Colon (tissue), 2 donors: ENCODE measurements at regions not wholly inside any gene's neighbourhood (a gene's known extent, or its start where the extent isn't known, plus 50 kb on each side); places are given as distances from the start of the nearest gene placed in this dataset.
"Not testable (repeated sequence)": the region's sequence is repeated elsewhere in the genome, so short reads cannot be mapped to it uniquely, and the experiment has no call there.

Source experiments
- FAIRE-seq: peaks from 2 replicates; lab custom pipeline; 2012; peaks lifted over from hg19 to GRCh38; lab: Jason Lieb, UNC
- donor health status: control.
- donor health status: control.

DNA sequence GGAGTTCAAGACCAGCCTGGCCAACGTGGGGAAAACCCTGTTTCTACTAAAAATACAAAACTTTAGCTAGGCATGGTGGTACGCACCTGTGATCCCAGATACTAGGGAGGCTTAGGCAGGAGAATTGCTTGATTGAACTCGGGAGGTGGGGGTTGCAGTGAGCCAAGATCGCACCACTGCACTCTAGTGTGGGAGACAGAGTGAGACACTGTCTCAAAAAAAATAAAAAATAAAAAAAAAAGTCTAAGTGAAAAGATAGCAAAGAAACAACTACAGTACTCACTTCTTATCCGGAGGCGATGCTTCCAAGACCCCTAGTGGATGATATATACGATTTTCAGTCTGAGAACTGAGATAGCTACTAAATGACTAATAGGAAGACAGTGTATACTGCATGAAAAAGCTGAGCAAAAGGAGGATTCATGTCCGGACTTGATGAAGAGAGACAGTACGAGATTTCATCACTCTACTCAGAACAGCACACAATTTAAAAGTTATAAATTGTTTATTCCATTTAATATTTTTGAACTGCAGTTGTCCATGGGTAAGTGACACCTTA lies 138.7 kb upstream of the GOLGA6L6 start:
- not testable (repeated sequence) for FAIRE-seq

DNA sequence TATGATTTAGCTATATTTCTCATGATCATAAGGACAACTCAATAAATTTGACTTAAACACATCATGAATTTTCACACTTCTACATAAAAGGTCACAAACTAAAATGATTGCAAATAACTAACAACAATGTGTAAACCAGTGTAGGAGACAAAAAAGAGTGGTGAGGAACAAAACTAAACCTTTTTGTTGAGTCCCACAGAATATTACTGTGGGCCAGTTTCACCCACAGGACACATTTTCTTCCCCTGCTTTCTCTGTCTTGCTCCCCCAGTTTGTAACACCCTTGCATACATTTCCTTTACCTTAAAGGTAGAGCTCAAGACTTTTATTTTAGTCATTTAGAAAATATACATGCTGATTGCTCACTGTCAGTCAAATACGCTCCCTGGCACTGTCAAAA lies 130.9 kb upstream of the GOLGA6L6 start:
- no peak for FAIRE-seq

DNA sequence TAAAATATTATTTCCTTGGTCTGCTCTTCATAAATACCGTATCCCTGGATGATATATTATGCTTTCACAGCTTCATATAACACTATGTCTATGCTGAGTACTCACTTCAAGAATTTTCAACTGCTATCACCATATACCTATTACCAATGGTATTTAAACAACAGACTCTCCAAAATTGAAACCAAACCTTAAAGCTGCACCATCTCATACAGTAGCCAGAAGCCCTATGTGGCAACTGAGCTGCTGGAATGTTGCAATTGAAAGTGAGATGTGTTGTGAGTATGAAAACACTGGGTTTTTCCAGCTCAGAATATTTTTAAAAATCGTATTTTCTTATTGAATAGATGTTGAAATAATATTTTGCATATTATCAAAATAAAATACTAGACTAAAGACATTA lies 130.1 kb upstream of the GOLGA6L6 start:
- FAIRE-seq, result no peak

DNA sequence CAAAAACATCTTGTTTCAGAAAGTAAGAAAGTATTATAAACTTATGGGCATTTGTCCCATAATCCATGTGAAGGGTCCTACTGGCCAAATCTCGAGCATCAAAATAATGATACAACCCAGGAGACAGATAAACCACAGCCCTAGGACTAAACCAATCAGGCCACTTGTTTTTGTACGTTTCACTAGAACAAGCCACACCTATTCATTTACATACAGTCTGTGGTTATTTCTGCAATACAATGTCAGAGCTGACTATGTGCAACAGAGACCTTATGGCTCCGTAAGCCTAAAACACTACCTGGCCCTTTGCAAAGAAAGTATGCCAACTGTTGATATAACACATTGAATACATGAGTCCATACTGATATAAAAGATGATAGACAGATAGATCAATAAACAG lies 124.8 kb upstream of the GOLGA6L6 start:
- peak; percentile 57 for FAIRE-seq

DNA sequence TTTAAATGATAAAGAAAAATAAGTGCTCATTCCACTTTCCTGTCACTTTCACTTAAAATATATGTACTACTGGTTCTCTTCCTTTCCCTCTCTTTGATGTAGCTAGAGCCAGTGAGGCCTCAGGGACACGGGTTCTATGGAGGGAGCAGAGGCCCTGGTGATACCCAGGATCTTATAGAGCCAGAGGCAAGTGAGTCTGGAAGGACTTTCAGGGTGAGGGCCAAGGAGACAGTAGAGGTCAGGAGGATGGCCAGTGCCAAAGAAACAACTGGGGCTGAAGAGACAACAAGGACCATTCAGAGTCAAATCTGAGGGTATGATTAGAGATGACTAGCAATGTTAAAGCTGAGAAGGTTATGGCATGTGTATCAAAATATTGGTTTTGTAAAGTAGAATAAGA lies 124.1 kb upstream of the GOLGA6L6 start:
- FAIRE-seq, result no peak

DNA sequence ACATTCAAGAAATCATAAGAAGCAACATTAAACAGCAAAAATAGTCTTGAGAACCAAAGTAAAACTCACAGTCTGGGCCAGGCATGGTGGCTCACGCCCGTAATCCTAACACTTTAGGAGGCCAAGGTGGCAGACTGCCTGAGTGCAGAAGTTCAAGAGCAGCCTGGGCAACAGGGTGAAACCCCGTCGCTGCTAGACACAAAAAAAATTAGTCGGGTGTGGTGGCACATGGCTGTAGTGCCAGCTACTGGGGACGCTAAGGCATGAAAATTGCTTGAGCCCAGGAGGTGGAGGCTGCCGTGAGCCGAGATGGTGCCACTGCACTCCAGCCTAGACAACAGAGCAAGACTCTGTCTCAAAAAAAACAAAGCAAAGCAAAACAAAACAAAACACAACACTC lies 117.7 kb upstream of the GOLGA6L6 start:
- no peak for FAIRE-seq

DNA sequence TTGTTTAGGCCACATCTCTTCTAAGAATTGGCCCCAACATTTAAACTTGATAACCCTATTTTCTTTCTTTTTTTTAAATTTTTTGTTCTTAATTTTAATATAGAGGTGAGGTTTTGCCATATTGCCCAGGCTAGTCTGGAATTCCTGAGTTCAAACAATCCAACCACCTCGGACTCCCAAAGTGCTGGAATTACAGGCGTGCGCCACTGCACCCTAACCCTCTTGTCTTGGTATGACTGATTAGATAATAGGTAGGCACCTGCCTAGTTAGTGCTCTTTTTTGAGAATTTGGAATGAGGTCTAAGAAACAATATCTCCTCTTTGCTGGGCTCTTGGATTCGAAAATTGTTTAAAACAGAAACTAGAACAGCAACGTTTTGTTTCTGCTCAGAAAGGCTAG lies 116.4 kb upstream of the GOLGA6L6 start:
- no peak for FAIRE-seq

DNA sequence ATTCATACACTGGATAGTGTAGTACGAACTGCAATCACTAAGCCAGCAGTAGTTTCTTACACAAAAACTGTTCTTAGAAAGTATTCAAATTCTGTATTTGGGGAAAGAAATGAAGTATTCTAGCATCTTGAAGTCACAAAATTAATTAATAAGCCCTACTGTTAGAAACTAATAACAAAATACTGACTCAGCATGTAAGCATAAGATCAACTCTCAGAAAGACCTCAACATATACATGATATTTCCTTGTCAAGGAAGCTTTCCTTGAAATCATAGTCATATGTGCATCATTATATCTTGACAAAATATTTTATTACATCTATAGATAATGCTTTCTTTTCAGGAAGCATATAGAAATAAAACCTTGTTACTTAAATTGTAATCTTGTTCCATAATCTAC lies 115.5 kb upstream of the GOLGA6L6 start:
- FAIRE-seq, result no peak

DNA sequence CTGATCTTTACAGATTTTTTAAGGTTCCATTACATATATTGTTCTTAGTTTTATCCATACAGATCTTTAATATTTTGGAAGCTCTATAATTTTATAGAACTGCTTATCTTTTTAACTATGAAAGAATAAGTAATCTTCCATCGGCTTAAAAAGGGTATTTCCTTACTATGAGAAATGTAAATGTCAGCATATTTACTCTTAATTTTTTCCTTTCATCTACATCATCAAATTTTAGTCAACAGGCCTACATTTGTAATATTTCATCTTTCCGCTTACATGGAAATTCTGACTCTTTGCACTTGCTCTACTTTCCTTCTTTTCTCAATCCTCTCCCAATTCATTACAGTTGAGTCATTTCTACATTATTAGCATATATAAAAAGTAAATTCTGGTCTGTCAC lies 111.3 kb upstream of the GOLGA6L6 start:
- FAIRE-seq, result peak; percentile 86

DNA sequence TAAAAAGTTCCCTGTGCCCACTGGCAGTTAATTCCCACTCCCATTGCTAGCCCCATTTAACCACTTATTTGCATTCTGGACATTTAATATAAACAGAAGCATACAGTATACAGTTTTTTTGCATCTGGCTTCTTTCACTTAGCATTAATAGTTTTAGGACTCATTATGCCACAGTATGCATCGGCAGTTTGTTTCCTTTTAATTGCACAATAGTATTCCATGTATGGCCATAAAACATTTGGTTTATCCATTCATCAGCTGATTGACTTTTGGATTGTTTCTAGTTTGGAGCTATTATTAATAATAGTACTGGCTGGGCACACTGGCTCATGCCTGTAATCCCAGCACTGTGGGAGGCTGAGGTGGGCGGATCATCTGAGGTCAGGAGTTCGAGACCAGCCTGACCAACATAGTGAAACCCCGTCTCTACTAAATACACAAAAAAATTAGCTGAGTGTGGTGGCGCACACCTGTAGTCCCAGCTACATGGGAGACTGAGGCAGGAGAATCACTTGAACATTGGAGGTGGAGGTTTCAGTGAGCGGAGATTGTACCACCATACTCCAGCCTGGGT lies 106.9 kb upstream of the GOLGA6L6 start:
- not testable (repeated sequence) for FAIRE-seq

DNA sequence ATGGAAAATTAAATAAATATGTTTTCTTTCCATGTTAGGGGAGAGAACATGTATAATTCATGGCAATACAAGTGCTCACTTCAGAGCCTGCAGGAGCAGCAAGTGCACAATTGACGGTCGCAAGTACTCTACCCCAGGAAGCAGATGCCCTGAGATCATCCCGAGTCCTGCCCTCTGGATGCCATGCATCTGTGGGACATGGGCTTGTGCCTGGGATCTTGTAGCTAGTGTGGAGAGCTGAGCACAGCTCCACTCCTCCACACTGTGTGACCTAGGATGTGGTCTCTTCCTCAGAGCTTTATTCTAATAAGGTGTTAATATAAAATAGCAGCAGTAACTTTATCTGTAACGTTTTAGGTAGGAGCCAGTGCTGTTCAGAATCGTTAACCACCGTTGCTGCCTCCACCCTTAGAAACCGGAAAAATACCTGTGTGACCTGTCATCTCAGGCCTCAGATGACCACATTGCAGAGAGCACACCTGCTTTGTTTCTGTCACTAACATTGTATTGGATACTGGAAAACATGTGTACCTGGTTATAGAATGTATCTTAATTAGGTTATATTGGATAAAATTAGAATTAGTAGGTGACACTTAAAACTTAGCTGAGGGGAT lies 105.0 kb upstream of the GOLGA6L6 start:
- no peak for FAIRE-seq

DNA sequence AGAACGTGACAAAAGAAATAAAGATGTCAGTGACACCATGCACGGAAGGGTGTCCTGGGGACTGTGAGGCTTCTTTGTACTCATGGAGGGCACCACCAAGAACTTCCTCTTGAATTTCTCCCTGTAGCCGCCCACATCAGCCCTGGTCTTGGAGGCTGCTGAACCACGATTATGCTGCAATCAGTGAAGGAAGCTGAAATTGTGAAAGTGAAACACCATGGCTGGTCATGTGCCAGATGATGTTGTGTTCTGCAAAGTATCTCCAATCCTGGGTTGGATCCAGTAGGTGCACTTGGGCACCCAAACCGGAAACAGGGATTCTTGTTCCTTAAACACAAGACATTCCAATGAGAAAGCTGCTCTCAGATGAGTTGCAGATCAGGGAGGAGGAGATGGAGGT lies 104.4 kb upstream of the GOLGA6L6 start:
- no peak for FAIRE-seq

DNA sequence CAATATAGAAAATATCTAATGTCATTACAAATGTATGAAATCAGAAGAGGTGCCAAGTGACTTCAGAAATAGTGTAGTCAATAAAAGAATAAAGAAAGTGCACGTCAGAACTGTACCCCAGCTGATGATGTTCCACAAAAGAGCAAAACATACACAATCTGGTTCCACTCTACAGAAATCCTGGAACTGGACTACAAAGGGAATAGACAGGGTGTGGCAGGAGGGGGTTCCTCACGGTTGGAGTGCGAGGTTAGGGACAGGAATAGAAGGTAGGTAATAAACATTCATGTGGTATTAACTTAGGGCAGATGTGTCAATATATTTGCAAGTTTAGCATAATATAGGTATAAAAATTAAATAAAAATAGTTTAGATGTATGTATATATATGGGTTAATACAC lies 103.3 kb upstream of the GOLGA6L6 start:
- FAIRE-seq, result no peak

DNA sequence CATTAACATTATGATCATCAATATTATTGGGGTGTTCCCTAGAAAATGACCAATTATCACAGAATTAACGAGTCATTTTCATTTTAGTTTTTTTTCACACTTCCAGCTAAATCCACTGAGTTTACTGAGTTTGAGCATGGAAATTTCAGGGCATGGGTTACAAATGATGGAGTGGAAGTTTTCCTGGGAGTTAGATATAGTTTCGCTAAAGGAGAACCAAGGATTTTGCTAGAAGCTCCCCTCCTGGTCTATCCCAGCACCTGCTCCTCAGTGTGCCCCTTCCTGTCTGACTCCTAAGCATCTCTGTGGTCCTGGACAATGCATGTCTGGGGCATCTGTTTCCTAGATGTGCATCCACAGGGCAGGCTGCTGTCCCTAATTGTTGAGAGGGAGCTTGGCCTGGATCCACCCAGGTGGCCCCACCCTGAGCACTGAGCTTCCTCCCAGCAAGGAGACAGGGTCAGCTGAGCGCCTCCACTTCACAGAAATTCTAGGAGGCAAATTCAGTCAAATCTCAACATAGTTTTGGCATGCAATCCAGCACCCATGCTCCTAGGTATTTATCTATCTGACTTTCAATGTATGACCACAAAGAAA lies 102.3 kb upstream of the GOLGA6L6 start:
- FAIRE-seq, result no peak

DNA sequence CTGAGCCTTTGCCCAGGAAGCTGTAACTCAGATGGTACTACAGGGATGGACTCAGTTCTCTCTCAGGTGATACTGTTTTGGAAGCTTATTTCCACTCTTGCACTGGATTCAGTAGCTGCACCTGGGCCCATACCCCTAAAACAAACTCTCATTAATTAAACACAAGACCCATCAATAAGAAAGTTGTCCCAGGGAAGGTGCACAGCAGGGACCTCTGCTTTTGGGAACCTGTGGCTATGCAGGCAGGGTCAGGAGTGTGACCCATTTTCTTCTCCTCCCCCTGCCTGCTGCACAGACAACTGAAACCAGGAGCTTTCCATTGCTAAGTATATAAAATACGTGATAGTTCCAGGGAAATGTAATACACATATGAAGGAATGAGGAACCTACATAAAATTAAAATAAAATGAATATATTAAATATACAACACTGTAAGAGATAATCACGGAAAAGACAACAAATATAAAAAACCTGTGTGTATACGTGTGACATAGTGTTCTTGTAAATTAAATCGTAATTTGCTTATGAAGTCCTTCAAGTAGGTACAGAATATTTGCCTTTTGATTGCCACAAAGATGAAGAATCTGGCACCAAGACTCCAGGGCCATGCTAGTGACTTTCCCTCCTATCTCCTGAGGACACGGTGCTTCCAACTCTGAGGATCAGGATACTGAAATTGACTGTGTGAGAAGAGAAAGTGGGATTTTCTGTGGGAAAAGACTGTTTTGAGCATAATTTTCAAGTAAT lies 101.6 kb upstream of the GOLGA6L6 start:
- FAIRE-seq, result no peak

DNA sequence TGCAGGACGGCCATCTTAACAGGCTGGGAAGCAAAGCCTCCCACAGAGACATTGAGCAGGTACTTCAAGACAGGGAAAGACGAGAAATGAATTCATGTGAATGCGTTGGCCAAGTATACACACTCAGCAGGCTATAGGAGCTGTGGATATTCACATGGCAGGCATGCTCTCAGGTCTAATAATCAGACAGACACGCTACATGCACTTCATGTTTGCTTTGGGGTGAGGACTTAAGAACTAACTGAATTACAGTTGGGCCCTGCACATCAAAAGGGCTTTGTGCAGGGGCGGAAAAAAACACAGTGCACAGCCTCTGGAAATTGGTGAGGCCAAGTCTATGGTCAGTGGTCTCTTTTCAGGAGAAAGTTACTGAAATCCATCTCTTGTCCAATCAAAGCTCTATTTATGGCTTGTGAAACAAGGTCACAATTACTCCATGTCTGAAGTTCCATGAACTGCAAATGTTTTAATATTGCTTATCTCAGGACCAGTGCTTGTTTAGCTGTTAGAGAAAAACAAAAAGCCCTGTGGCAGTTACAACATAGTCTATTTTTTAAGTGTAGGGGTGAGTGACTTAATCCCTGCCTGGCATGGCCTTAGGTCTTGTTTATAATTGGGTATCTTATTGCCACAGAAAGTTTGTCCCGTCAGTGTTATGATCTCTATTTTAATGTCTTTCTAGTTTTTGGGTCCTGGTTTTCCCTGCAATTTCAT lies 100.6 kb upstream of the GOLGA6L6 start:
- no peak for FAIRE-seq

DNA sequence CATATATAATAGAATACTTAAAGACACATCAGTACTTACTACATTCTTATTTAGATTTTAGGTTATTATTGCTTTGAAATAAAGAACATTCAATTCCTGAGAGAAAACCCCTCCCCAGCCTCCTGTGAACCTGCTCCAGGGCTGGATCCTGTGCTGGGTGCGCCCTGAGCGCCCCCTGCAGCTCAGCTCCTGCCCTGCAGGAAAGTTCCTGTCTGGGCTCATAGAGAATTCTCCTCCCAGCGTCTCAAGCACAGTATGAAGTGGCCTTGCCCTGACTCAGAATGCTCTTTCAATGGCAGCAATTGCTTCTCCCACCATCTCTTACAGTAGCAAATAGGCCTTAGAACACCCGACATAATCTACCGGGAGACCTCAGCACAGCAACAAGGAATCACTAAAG lies 98.8 kb upstream of the GOLGA6L6 start:
- not testable (repeated sequence) for FAIRE-seq

DNA sequence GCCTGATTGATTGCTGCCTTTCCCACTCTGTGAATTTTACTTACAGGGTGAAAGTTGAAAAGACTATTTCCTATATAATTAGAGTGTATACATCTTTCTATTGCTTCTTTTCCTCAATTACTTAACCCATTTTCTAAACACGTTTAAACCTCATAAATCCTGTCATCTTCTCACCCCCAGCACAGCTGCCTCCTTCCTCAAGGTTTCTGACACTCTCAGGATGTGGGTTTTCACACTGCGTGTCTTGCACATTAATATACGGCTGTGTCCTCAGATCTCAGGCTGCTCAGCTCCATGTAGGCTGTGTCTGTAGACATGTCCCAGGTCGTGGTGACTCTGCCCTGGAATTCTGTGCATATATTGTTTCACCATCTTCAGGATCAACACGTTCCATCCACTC lies 97.6 kb upstream of the GOLGA6L6 start:
- FAIRE-seq, result not testable (repeated sequence)

DNA sequence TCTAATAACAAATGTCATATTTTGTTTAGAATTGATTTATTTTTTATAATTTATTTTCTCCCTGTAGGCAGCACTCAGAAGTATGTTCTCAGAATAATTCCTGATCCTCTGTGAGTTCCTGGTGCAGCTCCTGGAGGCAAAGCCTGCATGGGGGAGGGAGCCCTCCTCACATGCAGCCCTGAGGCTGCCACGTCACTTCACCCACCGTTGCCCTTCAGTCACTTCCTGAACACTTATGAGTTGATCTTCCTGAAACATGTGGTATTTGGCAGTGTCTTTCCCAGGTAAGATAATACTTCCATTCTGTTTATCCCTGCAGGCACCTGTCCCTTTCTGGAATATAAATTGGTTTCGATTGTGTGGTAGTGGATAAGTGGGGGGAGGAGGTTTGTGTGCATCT lies 95.9 kb upstream of the GOLGA6L6 start:
- not testable (repeated sequence) for FAIRE-seq

DNA sequence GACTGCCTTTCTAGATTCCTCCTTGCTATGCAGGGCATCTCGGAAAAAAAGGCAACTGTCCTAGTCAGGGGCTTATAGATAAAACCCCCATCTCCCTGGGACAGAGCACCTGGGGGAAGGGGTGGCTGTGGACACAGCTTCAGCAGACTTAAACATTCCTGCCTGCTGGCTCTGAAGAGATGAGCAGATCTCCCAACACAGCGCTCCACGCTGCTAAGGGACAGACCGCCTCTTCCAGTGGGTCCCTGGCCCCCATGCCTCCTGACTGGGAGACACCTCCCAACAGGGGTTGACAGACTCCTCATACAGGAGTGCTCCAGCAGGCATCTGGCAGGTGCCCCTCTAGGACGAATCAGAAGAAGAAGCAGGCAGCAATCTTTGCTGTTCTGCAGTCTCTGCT lies 87.9 kb upstream of the GOLGA6L6 start:
- FAIRE-seq, result not testable (repeated sequence)

DNA sequence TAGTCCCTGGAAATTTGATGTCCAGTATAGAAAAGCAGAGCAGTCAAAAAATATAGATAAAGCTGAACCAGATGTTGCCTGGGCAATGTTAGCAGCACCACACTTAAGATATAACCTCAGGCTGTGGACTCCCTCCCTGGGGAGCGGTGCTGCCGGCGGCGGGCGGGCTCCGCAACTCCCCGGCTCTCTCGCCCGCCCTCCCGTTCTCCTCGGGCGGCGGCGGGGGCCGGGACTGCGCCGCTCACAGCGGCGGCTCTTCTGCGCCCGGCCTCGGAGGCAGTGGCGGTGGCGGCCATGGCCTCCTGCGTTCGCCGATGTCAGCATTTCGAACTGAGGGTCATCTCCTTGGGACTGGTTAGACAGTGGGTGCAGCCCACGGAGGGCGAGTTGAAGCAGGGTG lies 86.9 kb upstream of the GOLGA6L6 start:
- FAIRE-seq, result not testable (repeated sequence)

DNA sequence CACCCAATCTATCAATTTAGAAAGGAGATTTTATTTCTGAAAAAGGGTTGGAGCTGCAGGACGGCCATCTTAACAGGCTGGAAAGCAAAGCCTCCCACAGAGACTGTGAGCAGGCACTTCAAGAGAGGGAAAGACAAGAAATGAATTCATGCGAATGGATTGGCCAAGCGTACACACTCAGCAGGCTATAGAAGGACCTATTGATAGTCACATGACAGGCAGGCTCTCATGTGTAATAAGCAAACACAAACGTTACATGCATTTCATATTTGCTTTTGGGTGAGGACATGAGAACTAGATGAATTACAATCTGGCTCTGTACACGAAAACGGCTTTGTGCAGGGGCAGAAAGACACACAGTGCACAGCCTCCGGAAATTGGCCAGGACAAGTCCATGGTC lies 83.9 kb upstream of the GOLGA6L6 start:
- FAIRE-seq, result not testable (repeated sequence)
